ENCODE measurements at regions not wholly inside any gene's neighbourhood (a gene's known extent, or its start where the extent isn't known, plus 50 kb on each side); places are given as distances from the start of the nearest gene placed in this dataset.
A peak's percentile ranks its signal among the peaks of the same experiment; 100 is the strongest.

GRCh38 chr10:129140921-129141885 lies 325.8 kb upstream of the MGMT start:
- TF ChIP-seq CTCF (IDR thresholded peaks at IDR 0.05), result no peak
- no peak for TF ChIP-seq POLR2A (IDR thresholded peaks at IDR 0.05)
- no peaks in the 10 kb centered on the region for H3K36me3 ChIP-seq
- ATAC-seq (peak in 3 of 4 donors; percentile 20 to 49 (median 39)), DNase-seq (no peak)
- no peak overlapping the region for H3K27ac ChIP-seq
- WGBS (ENCODE audit: insufficient coverage, low coverage, low lambda C conversion rate, missing lambda C conversion rate), result 33% methylated on average over 18 of the region's 18 CpGs
- intact Hi-C loops (cut with DNase I), result no loop called here
- H3K4me3 ChIP-seq, result no peak overlapping the region
- H3K4me1 ChIP-seq, result no peaks in the 10 kb centered on the region
- H3K9me3 ChIP-seq, result no peaks in the 10 kb centered on the region
- H3K27me3 ChIP-seq, result no peaks in the 10 kb centered on the region

GRCh38 chr10:129151281-129151680 lies 315.8 kb upstream of the MGMT start:
- ATAC-seq, result no peak
- H3K27me3 ChIP-seq, result no peaks in the 10 kb centered on the region
- 71% methylated on average over 1 of the region's 1 CpG for WGBS (ENCODE audit: insufficient coverage, low coverage, low lambda C conversion rate, missing lambda C conversion rate)

GRCh38 chr10:129156406-129156805 lies 310.6 kb upstream of the MGMT start:
- intact Hi-C loops (cut with DNase I), result no loop called here
- TF ChIP-seq POLR2A (IDR thresholded peaks at IDR 0.05) (no peak), CTCF (IDR thresholded peaks at IDR 0.05) (no peak)
- Histone ChIP-seq H3K4me3 (no peak overlapping the region), H3K27ac (no peak overlapping the region), H3K27me3 (no peaks in the 10 kb centered on the region), H3K36me3 (no peaks in the 10 kb centered on the region), H3K9me3 (no peaks in the 10 kb centered on the region), H3K4me1 (no peaks in the 10 kb centered on the region)
- DNase-seq, result no peak
- WGBS (ENCODE audit: insufficient coverage, low coverage, low lambda C conversion rate, missing lambda C conversion rate), result 53% methylated on average over 2 of the region's 2 CpGs
- no peak for ATAC-seq

More at GRCh38 chr10:129151281-129151680, 315.8 kb upstream of the MGMT start:
- Histone ChIP-seq H3K9me3 (no peaks in the 10 kb centered on the region), H3K27ac (no peak overlapping the region), H3K36me3 (no peaks in the 10 kb centered on the region), H3K4me1 (no peaks in the 10 kb centered on the region), H3K4me3 (no peak overlapping the region)
- TF ChIP-seq CTCF (IDR thresholded peaks at IDR 0.05), result no peak
- TF ChIP-seq POLR2A (IDR thresholded peaks at IDR 0.05), result no peak
- intact Hi-C loops (cut with DNase I), result no loop called here
- no peak for DNase-seq

- intact Hi-C loops (cut with DNase I), result no loop called here
- ATAC-seq (no peak), DNase-seq (no peak)
- TF ChIP-seq CTCF (IDR thresholded peaks at IDR 0.05) (no peak), POLR2A (IDR thresholded peaks at IDR 0.05) (no peak)
- Histone ChIP-seq H3K36me3 (no peaks in the 10 kb centered on the region), H3K9me3 (no peaks in the 10 kb centered on the region), H3K4me1 (no peaks in the 10 kb centered on the region), H3K27me3 (no peaks in the 10 kb centered on the region), H3K27ac (no peak overlapping the region), H3K4me3 (no peak overlapping the region)
- 98% methylated on average over 5 of the region's 5 CpGs for WGBS (ENCODE audit: insufficient coverage, low coverage, low lambda C conversion rate, missing lambda C conversion rate)
Measured at GRCh38 chr10:129157185-129157584, 309.9 kb upstream of the MGMT start.
